Endothelial cell of umbilical vein (primary cell): ENCODE measurements at regions not wholly inside any gene's neighbourhood (a gene's known extent, or its start where the extent isn't known, plus 50 kb on each side); places are given as distances from the start of the nearest gene placed in this dataset.

Experiments used
- BruUV-seq: library from RNA; stranded (reverse); fragments of 400-500 nt; replicated peaks from 2 replicates; lab custom pipeline; 2021; lab: Mats Ljungman, UMichigan
- CTCF ChIA-PET: fragments of 300-600, 350-600 bp; sonication (Branson Sonifier 250); formaldehyde crosslinking; loops from one replicate; lab custom pipeline; 2021; ENCODE audit warnings: antibody characterized with exemption, inconsistent platforms; lab: Charles Lee
- POLR2A ChIA-PET: fragments of 300-600, 350-600 bp; sonication (Branson Sonifier 250); formaldehyde crosslinking; loops from one replicate; lab custom pipeline; 2021; ENCODE audit warnings: antibody characterized with exemption, inconsistent platforms; lab: Charles Lee
- DNase-seq: peaks from one replicate; pipeline ENCODE4 v3.0.0-alpha.2; 2011; ENCODE audit warnings: low read depth, low spot score
- FAIRE-seq: peaks from 2 replicates; lab custom pipeline; 2011; peaks lifted over from hg19 to GRCh38; lab: Jason Lieb, UNC
- H2AFZ ChIP-seq: 2 replicates; pipeline ENCODE4 v1.6.0; 2012; ENCODE audit warnings: low read depth, low read length, control low read depth, inconsistent platforms
- H3K27ac ChIP-seq: 2 replicates; pipeline ENCODE4 v1.5.1; 2011; ENCODE audit warnings: low read depth, mild to moderate bottlenecking, control low read depth, low read length, moderate library complexity; ENCODE audit not compliant: insufficient read depth
- H3K27me3 ChIP-seq, 2 experiments: 2 replicates each; pipeline versions ENCODE4 v1.6.0 to v1.6.1; 2011; ENCODE audit warnings: low read length in 2 of 2, mixed read lengths in 1 of 2; ENCODE audit not compliant: control insufficient read depth in 2 of 2, insufficient read depth in 2 of 2
- H3K36me3 ChIP-seq, 2 experiments: 2 replicates in 1 of 2; 3 replicates in 1 of 2; pipeline ENCODE4 v1.5.1; 2011; ENCODE audit warnings: low read length in 2 of 2, mild to moderate bottlenecking in 1 of 2, moderate library complexity in 1 of 2; ENCODE audit not compliant: control insufficient read depth in 2 of 2, insufficient read depth in 2 of 2; ENCODE audit errors: extremely low read depth in 1 of 2
- H3K4me1 ChIP-seq: 3 replicates; pipeline ENCODE4 v1.5.1; 2011; ENCODE audit warnings: mild to moderate bottlenecking, low read length; ENCODE audit not compliant: control insufficient read depth, insufficient read depth; ENCODE audit errors: extremely low read depth
- H3K4me2 ChIP-seq: 2 replicates; pipeline ENCODE4 v1.6.1; 2011; ENCODE audit warnings: low read length, control low read depth, mixed read lengths; ENCODE audit not compliant: insufficient read depth
- H3K4me3 ChIP-seq, 3 experiments: fragments of 200-600 bp in 1 of 3; sonication (generic), shearing (Covaris generic) in 1 of 3; replicated peaks in 1 of 3; 2 replicates each; pipeline ENCODE4 v1.5.1; 2011 to 2016; ENCODE audit warnings: control low read depth in 3 of 3, low read length in 3 of 3, mild to moderate bottlenecking in 2 of 3, inconsistent platforms in 1 of 3, low read depth in 1 of 3, moderate library complexity in 1 of 3; ENCODE audit not compliant: insufficient read depth in 1 of 3
- H3K79me2 ChIP-seq: 2 replicates; pipeline ENCODE4 v1.6.0; 2012; ENCODE audit warnings: low read length, inconsistent platforms; ENCODE audit not compliant: control insufficient read depth, insufficient read depth
- H3K9ac ChIP-seq: replicated peaks from 2 replicates; pipeline ENCODE3; 2011; ENCODE audit warnings: low read length, control low read depth; ENCODE audit not compliant: insufficient read depth; ENCODE audit errors: extremely low read depth
- H3K9me1 ChIP-seq: replicated peaks from 3 replicates; pipeline ENCODE4 v1.6.0; 2011; ENCODE audit warnings: mild to moderate bottlenecking, low read length; ENCODE audit not compliant: control insufficient read depth, insufficient read depth; ENCODE audit errors: extremely low read depth
- H3K9me3 ChIP-seq: replicated peaks from 2 replicates; pipeline ENCODE4 v1.5.1; 2012; ENCODE audit warnings: low read length, inconsistent platforms; ENCODE audit not compliant: control insufficient read depth, insufficient read depth
- H4K20me1 ChIP-seq: replicated peaks from 2 replicates; pipeline ENCODE3; 2011; ENCODE audit warnings: mild to moderate bottlenecking, low read length; ENCODE audit not compliant: control insufficient read depth, insufficient read depth; ENCODE audit errors: extremely low read depth
- CTCF ChIP-seq, 2 donors: IDR thresholded peaks; 1 replicate in 1 of 2; 2 replicates in 1 of 2; pipeline ENCODE4 v1.5.1; 2011; ENCODE audit warnings: low read length in 2 of 2, mild to moderate bottlenecking in 2 of 2, moderate library complexity in 2 of 2, control low read depth in 1 of 2, inconsistent platforms in 1 of 2, low read depth in 1 of 2; ENCODE audit not compliant: insufficient read depth in 1 of 2; ENCODE audit errors: extremely low read depth in 1 of 2
- EZH2 ChIP-seq: IDR thresholded peaks from 2 replicates; pipeline ENCODE4 v1.6.1; 2012; ENCODE audit warnings: borderline replicate concordance, low read depth, mild to moderate bottlenecking, moderate library complexity, low read length, inconsistent platforms; ENCODE audit not compliant: severe bottlenecking
- FOS ChIP-seq: IDR thresholded peaks from 2 replicates; pipeline ENCODE4 v1.6.1; 2011; ENCODE audit warnings: mild to moderate bottlenecking, low read length, moderate library complexity, borderline replicate concordance; ENCODE audit not compliant: insufficient read depth
- GATA2 ChIP-seq: IDR thresholded peaks from 2 replicates; pipeline ENCODE4 v1.7.0; 2011; ENCODE audit warnings: low read depth, mild to moderate bottlenecking, moderate library complexity, mixed read lengths, low read length; ENCODE audit not compliant: insufficient read length, insufficient read depth
- JUN ChIP-seq: IDR thresholded peaks from 2 replicates; pipeline ENCODE4 v1.6.1; 2011; ENCODE audit warnings: borderline replicate concordance, low read depth; ENCODE audit not compliant: insufficient read length, insufficient read depth
- MAX ChIP-seq: IDR thresholded peaks from 2 replicates; pipeline ENCODE4 v1.6.1; 2011; ENCODE audit not compliant: insufficient read depth, insufficient read length
- MYC ChIP-seq: IDR thresholded peaks from one replicate; pipeline ENCODE4 v1.6.1; 2011; ENCODE audit warnings: mild to moderate bottlenecking, low read depth, low read length
- POLR2A ChIP-seq: IDR thresholded peaks from 2 replicates; pipeline ENCODE4 v1.6.1; 2012; ENCODE audit warnings: low read depth, mild to moderate bottlenecking, control low read depth, low read length
- POLR2AphosphoS5 ChIP-seq: IDR thresholded peaks from 2 replicates; pipeline ENCODE4 v1.6.1; 2012; ENCODE audit warnings: low read depth, mild to moderate bottlenecking, control low read depth, low read length, moderate library complexity; ENCODE audit not compliant: insufficient read depth
- dilution Hi-C: fragments of 300-500 bp; cut with MboI; formaldehyde crosslinking; loops from one replicate; pipeline ENCODE4 v1.15.0; 2019; ENCODE audit warnings: low sequenced_read_pairs; ENCODE audit not compliant: extremely low pct_ligation_motif_present
- intact Hi-C: fragments of 100-400 bp; cut with micrococcal nuclease; formaldehyde crosslinking; loops from one replicate; pipeline ENCODE4 v1.10.0; 2022

GRCh38 chr1:108044318-108044717 lies 79.3 kb upstream of the VAV3 start:
- intact Hi-C loops: no loop called here
- Histone ChIP-seq H3K27me3 (peaks cover 0 to 7% of the 10 kb centered on the region in 2 experiments), H3K4me1 (no peaks in the 10 kb centered on the region), H3K4me3 (no peak overlapping the region), H3K9me3 (no peaks in the 10 kb centered on the region), H4K20me1 (no peaks in the 10 kb centered on the region), H3K9me1 (no peaks in the 10 kb centered on the region), H3K36me3 (no peaks in the 10 kb centered on the region), H3K9ac (no peak overlapping the region), H3K4me2 (no peak overlapping the region), H3K27ac (no peak overlapping the region), H2AFZ (no peak overlapping the region), H3K79me2 (no peaks in the 10 kb centered on the region)
- BruUV-seq: no TSS peak
- TF ChIP-seq GATA2 (no peak), POLR2A (no peak), JUN (no peak), MAX (no peak), CTCF (IDR thresholded peaks at IDR 0.05; ENCODE audit: extremely low read depth in 1 of 2, insufficient read depth in 1 of 2, low read depth in 1 of 2, low read length in 2 of 2) (no peak), FOS (no peak), MYC (no peak), POLR2AphosphoS5 (no peak), EZH2 (no peak)
- FAIRE-seq: no peak
- DNase-seq: no peak
- ChIA-PET CTCF (no interaction called here), POLR2A (no interaction called here)
- dilution Hi-C loops: no loop called here
